ENCODE measurements at regions not wholly inside any gene's neighbourhood (a gene's known extent, or its start where the extent isn't known, plus 50 kb on each side); places are given as distances from the start of the nearest gene placed in this dataset.
A peak's percentile ranks its signal among the peaks of the same experiment; 100 is the strongest.

- Histone ChIP-seq H3K27ac (ENCODE audit: low read length) (no peak overlapping the region), H3K27me3 (ENCODE audit: control insufficient read depth, insufficient read depth, low read length) (no peaks in the 10 kb centered on the region), H3K36me3 (ENCODE audit: control insufficient read depth, insufficient read depth, low read length) (no peaks in the 10 kb centered on the region), H3K4me3 (ENCODE audit: low read length) (no peak overlapping the region), H3K9me3 (ENCODE audit: control insufficient read depth, insufficient read depth, low read length) (no peaks in the 10 kb centered on the region), H3K4me1 (ENCODE audit: control insufficient read depth, insufficient read depth, low read length) (no peaks in the 10 kb centered on the region)
- WGBS (ENCODE audit: insufficient coverage, insufficient read length) = no CpG with 5 or more reads among the region's 8 CpGs
- no peak for DNase-seq (ENCODE audit: low read depth, low spot score)
Measured at GRCh38 chr14:97230051-97230450, 432.9 kb downstream of the VRK1 start.

GRCh38 chr14:97233319-97233985 is 436.3 kb downstream of the VRK1 start:
- no CpG with 5 or more reads among the region's 9 CpGs for WGBS (ENCODE audit: insufficient coverage, insufficient read length)
- no peaks in the 10 kb centered on the region for H3K36me3 ChIP-seq (ENCODE audit: control insufficient read depth, insufficient read depth, low read length)
- no peak overlapping the region for H3K4me3 ChIP-seq (ENCODE audit: low read length)

GRCh38 chr14:97246648-97247047 is 449.5 kb downstream of the VRK1 start:
- Histone ChIP-seq H3K27me3 (ENCODE audit: control insufficient read depth, insufficient read depth, low read length) (no peaks in the 10 kb centered on the region), H3K36me3 (ENCODE audit: control insufficient read depth, insufficient read depth, low read length) (no peaks in the 10 kb centered on the region), H3K4me1 (ENCODE audit: control insufficient read depth, insufficient read depth, low read length) (no peaks in the 10 kb centered on the region), H3K9me3 (ENCODE audit: control insufficient read depth, insufficient read depth, low read length) (no peaks in the 10 kb centered on the region), H3K4me3 (ENCODE audit: low read length) (no peak overlapping the region), H3K27ac (ENCODE audit: low read length) (no peak overlapping the region)
- no CpG with 5 or more reads among the region's 7 CpGs for WGBS (ENCODE audit: insufficient coverage, insufficient read length)
- DNase-seq (ENCODE audit: low read depth, low spot score) = no peak

More at GRCh38 chr14:97233319-97233985, 436.3 kb downstream of the VRK1 start:
- Histone ChIP-seq H3K27ac (ENCODE audit: low read length) (no peak overlapping the region), H3K4me1 (ENCODE audit: control insufficient read depth, insufficient read depth, low read length) (no peaks in the 10 kb centered on the region), H3K9me3 (ENCODE audit: control insufficient read depth, insufficient read depth, low read length) (no peaks in the 10 kb centered on the region), H3K27me3 (ENCODE audit: control insufficient read depth, insufficient read depth, low read length) (no peaks in the 10 kb centered on the region)
- DNase-seq (ENCODE audit: low read depth, low spot score) = no peak

GRCh38 chr14:97248973-97249372 is 451.8 kb downstream of the VRK1 start:
- no CpG with 5 or more reads among the region's 5 CpGs for WGBS (ENCODE audit: insufficient coverage, insufficient read length)
- H3K27me3 ChIP-seq (ENCODE audit: control insufficient read depth, insufficient read depth, low read length) = no peaks in the 10 kb centered on the region
- H3K36me3 ChIP-seq (ENCODE audit: control insufficient read depth, insufficient read depth, low read length) = no peaks in the 10 kb centered on the region
- no peaks in the 10 kb centered on the region for H3K9me3 ChIP-seq (ENCODE audit: control insufficient read depth, insufficient read depth, low read length)
- DNase-seq (ENCODE audit: low read depth, low spot score) = no peak
- H3K4me3 ChIP-seq (ENCODE audit: low read length) = no peak overlapping the region
- no peaks in the 10 kb centered on the region for H3K4me1 ChIP-seq (ENCODE audit: control insufficient read depth, insufficient read depth, low read length)
- H3K27ac ChIP-seq (ENCODE audit: low read length) = no peak overlapping the region

GRCh38 chr14:97250931-97251330 is 453.7 kb downstream of the VRK1 start:
- no peak for DNase-seq (ENCODE audit: low read depth, low spot score)
- Histone ChIP-seq H3K9me3 (ENCODE audit: control insufficient read depth, insufficient read depth, low read length) (no peaks in the 10 kb centered on the region), H3K27ac (ENCODE audit: low read length) (no peak overlapping the region), H3K4me3 (ENCODE audit: low read length) (no peak overlapping the region), H3K4me1 (ENCODE audit: control insufficient read depth, insufficient read depth, low read length) (no peaks in the 10 kb centered on the region), H3K27me3 (ENCODE audit: control insufficient read depth, insufficient read depth, low read length) (no peaks in the 10 kb centered on the region), H3K36me3 (ENCODE audit: control insufficient read depth, insufficient read depth, low read length) (no peaks in the 10 kb centered on the region)
- no CpG with 5 or more reads among the region's 5 CpGs for WGBS (ENCODE audit: insufficient coverage, insufficient read length)

- no peak overlapping the region for H3K4me3 ChIP-seq (ENCODE audit: low read length)
- H3K9me3 ChIP-seq (ENCODE audit: control insufficient read depth, insufficient read depth, low read length) = no peaks in the 10 kb centered on the region
- H3K36me3 ChIP-seq (ENCODE audit: control insufficient read depth, insufficient read depth, low read length) = no peaks in the 10 kb centered on the region
- peak; percentile 11 for DNase-seq (ENCODE audit: low read depth, low spot score)
- H3K4me1 ChIP-seq (ENCODE audit: control insufficient read depth, insufficient read depth, low read length) = no peaks in the 10 kb centered on the region
- H3K27me3 ChIP-seq (ENCODE audit: control insufficient read depth, insufficient read depth, low read length) = no peaks in the 10 kb centered on the region
- no CpG with 5 or more reads among the region's 9 CpGs for WGBS (ENCODE audit: insufficient coverage, insufficient read length)
- no peak overlapping the region for H3K27ac ChIP-seq (ENCODE audit: low read length)
Measured at GRCh38 chr14:97251491-97252155, 454.4 kb downstream of the VRK1 start.

- Histone ChIP-seq H3K27ac (ENCODE audit: low read length) (no peak overlapping the region), H3K4me3 (ENCODE audit: low read length) (no peak overlapping the region), H3K9me3 (ENCODE audit: control insufficient read depth, insufficient read depth, low read length) (no peaks in the 10 kb centered on the region), H3K36me3 (ENCODE audit: control insufficient read depth, insufficient read depth, low read length) (no peaks in the 10 kb centered on the region), H3K4me1 (ENCODE audit: control insufficient read depth, insufficient read depth, low read length) (no peaks in the 10 kb centered on the region), H3K27me3 (ENCODE audit: control insufficient read depth, insufficient read depth, low read length) (no peaks in the 10 kb centered on the region)
- WGBS (ENCODE audit: insufficient coverage, insufficient read length) = no CpG with 5 or more reads among the region's 3 CpGs
- DNase-seq (ENCODE audit: low read depth, low spot score) = no peak
Measured at GRCh38 chr14:97253756-97254155, 456.6 kb downstream of the VRK1 start.

GRCh38 chr14:97262336-97262735 is 465.2 kb downstream of the VRK1 start:
- Histone ChIP-seq H3K36me3 (ENCODE audit: control insufficient read depth, insufficient read depth, low read length) (no peaks in the 10 kb centered on the region), H3K27me3 (ENCODE audit: control insufficient read depth, insufficient read depth, low read length) (no peaks in the 10 kb centered on the region), H3K4me3 (ENCODE audit: low read length) (no peak overlapping the region), H3K4me1 (ENCODE audit: control insufficient read depth, insufficient read depth, low read length) (peaks cover 2% of the 10 kb centered on the region; the same call in 1 of the 2 replicates), H3K9me3 (ENCODE audit: control insufficient read depth, insufficient read depth, low read length) (no peaks in the 10 kb centered on the region), H3K27ac (ENCODE audit: low read length) (no peak overlapping the region)
- no CpG with 5 or more reads among the region's 4 CpGs for WGBS (ENCODE audit: insufficient coverage, insufficient read length)
- DNase-seq (ENCODE audit: low read depth, low spot score) = no peak

GRCh38 chr14:97264516-97265230 is 467.5 kb downstream of the VRK1 start:
- Histone ChIP-seq H3K4me3 (ENCODE audit: low read length) (no peak overlapping the region), H3K4me1 (ENCODE audit: control insufficient read depth, insufficient read depth, low read length) (peaks cover 3% of the 10 kb centered on the region; the same call in 1 of the 2 replicates), H3K9me3 (ENCODE audit: control insufficient read depth, insufficient read depth, low read length) (no peaks in the 10 kb centered on the region), H3K27me3 (ENCODE audit: control insufficient read depth, insufficient read depth, low read length) (no peaks in the 10 kb centered on the region), H3K36me3 (ENCODE audit: control insufficient read depth, insufficient read depth, low read length) (no peaks in the 10 kb centered on the region), H3K27ac (ENCODE audit: low read length) (no peak overlapping the region)
- no peak for DNase-seq (ENCODE audit: low read depth, low spot score)
- no CpG with 5 or more reads among the region's 8 CpGs for WGBS (ENCODE audit: insufficient coverage, insufficient read length)

- peak; percentile 13 for DNase-seq (ENCODE audit: low read depth, low spot score)
- H3K36me3 ChIP-seq (ENCODE audit: control insufficient read depth, insufficient read depth, low read length) = no peaks in the 10 kb centered on the region
- no CpG with 5 or more reads among the region's 2 CpGs for WGBS (ENCODE audit: insufficient coverage, insufficient read length)
- H3K27me3 ChIP-seq (ENCODE audit: control insufficient read depth, insufficient read depth, low read length) = no peaks in the 10 kb centered on the region
- no peaks in the 10 kb centered on the region for H3K9me3 ChIP-seq (ENCODE audit: control insufficient read depth, insufficient read depth, low read length)
- H3K4me3 ChIP-seq (ENCODE audit: low read length) = no peak overlapping the region
- peaks cover 3% of the 10 kb centered on the region; the same call in 1 of the 2 replicates for H3K4me1 ChIP-seq (ENCODE audit: control insufficient read depth, insufficient read depth, low read length)
- H3K27ac ChIP-seq (ENCODE audit: low read length) = no peak overlapping the region
Measured at GRCh38 chr14:97266653-97267052, 469.5 kb downstream of the VRK1 start.
